ENCODE measurements at regions not wholly inside any gene's neighbourhood (a gene's known extent, or its start where the extent isn't known, plus 50 kb on each side); places are given as distances from the start of the nearest gene placed in this dataset.

- TF ChIP-seq CTCF (IDR thresholded peaks at IDR 0.05; ENCODE audit: insufficient read depth, low read length), result no peak
- TF ChIP-seq GABPA (IDR thresholded peaks at IDR 0.05; ENCODE audit: low read depth), result no peak
- TF ChIP-seq REST (IDR thresholded peaks at IDR 0.05; ENCODE audit: insufficient replicate concordance, low read depth), result no peak
- no peak for TF ChIP-seq SPI1 (IDR thresholded peaks at IDR 0.05; ENCODE audit: borderline replicate concordance, low read depth)
- no peak for TF ChIP-seq POLR2AphosphoS5 (IDR thresholded peaks at IDR 0.05; ENCODE audit: low read depth)
Observed at GRCh38 chr6:92086750-92087149, 1332.6 kb downstream of the EPHA7 start.
